Glomerular visceral epithelial cell (primary cell): ENCODE measurements at regions not wholly inside any gene's neighbourhood (a gene's known extent, or its start where the extent isn't known, plus 50 kb on each side); places are given as distances from the start of the nearest gene placed in this dataset.
"Not testable (repeated sequence)": the region's sequence is repeated elsewhere in the genome, so short reads cannot be mapped to it uniquely, and the experiment has no call there.

ENCODE experiments used
- DNase-seq: peaks from one replicate; pipeline ENCODE4 v3.0.0-alpha.2; 2016; ENCODE audit errors: extremely low spot score

- DNase-seq, result not testable (repeated sequence)
Measured at GRCh38 chr18:1043039-1043438, 138.4 kb downstream of the ADCYAP1 start.

GRCh38 chr18:1045658-1046057 lies 141.0 kb downstream of the ADCYAP1 start:
- DNase-seq, result no peak

GRCh38 chr18:1047406-1047805 lies 142.7 kb downstream of the ADCYAP1 start:
- DNase-seq, result no peak

GRCh38 chr18:1048032-1048431 lies 143.4 kb downstream of the ADCYAP1 start:
- no peak for DNase-seq

GRCh38 chr18:1049173-1049572 lies 144.5 kb downstream of the ADCYAP1 start:
- no peak for DNase-seq

GRCh38 chr18:1050012-1050657 lies 145.5 kb downstream of the ADCYAP1 start:
- DNase-seq, result no peak

GRCh38 chr18:1052301-1052700 lies 147.6 kb downstream of the ADCYAP1 start:
- no peak for DNase-seq

- DNase-seq, result no peak
Measured at GRCh38 chr18:1053331-1054315, 149.0 kb downstream of the ADCYAP1 start.

- no peak for DNase-seq
Measured at GRCh38 chr18:1056404-1056803, 151.7 kb downstream of the ADCYAP1 start.

GRCh38 chr18:1057367-1057766 lies 152.7 kb downstream of the ADCYAP1 start:
- DNase-seq, result no peak

- no peak for DNase-seq
Measured at GRCh38 chr18:1062588-1062987, 157.9 kb downstream of the ADCYAP1 start.

GRCh38 chr18:1075322-1075721 lies 170.7 kb downstream of the ADCYAP1 start:
- DNase-seq, result no peak

GRCh38 chr18:1075876-1076275 lies 171.2 kb downstream of the ADCYAP1 start:
- no peak for DNase-seq

- no peak for DNase-seq
Measured at GRCh38 chr18:1078301-1078700, 173.6 kb downstream of the ADCYAP1 start.

GRCh38 chr18:1083675-1084074 lies 179.0 kb downstream of the ADCYAP1 start:
- not testable (repeated sequence) for DNase-seq

- no peak for DNase-seq
Measured at GRCh38 chr18:1090758-1091157, 186.1 kb downstream of the ADCYAP1 start.

GRCh38 chr18:1092228-1092627 lies 187.6 kb downstream of the ADCYAP1 start:
- DNase-seq, result no peak

GRCh38 chr18:1094409-1094808 lies 189.7 kb downstream of the ADCYAP1 start:
- peak; percentile 72 for DNase-seq

GRCh38 chr18:1097991-1098735 lies 193.5 kb downstream of the ADCYAP1 start:
- DNase-seq, result not testable (repeated sequence)

- no peak for DNase-seq
Measured at GRCh38 chr18:1102848-1103247, 198.2 kb downstream of the ADCYAP1 start.

- DNase-seq, result no peak
Measured at GRCh38 chr18:1103537-1103936, 198.9 kb downstream of the ADCYAP1 start.

GRCh38 chr18:1104181-1104881 lies 199.7 kb downstream of the ADCYAP1 start:
- DNase-seq, result peak; percentile 74
